Activated naive CD8-positive, alpha-beta T cell treated with anti-CD3 and anti-CD28 coated beads, Interleukin-2, amount 10 ng/mL, durations not matched to agents 7 days and 5 days (primary cell): ENCODE measurements at regions not wholly inside any gene's neighbourhood (a gene's known extent, or its start where the extent isn't known, plus 50 kb on each side); places are given as distances from the start of the nearest gene placed in this dataset.

Experiments
- ATAC-seq: fragments of 150-1000 bp; cut with Tn5 transposase; one replicate; pipeline ENCODE4 v1.10.0; 2021; ENCODE audit warnings: low read depth, moderate library complexity
- POLR2A ChIA-PET: fragments of 350-600 bp; sonication (Branson Sonifier 250); formaldehyde crosslinking; loops from one replicate; lab custom pipeline; 2021; ENCODE audit warnings: antibody characterized with exemption; lab: Charles Lee
- DNase-seq: peaks from one replicate; pipeline ENCODE4 v3.0.0; 2021
- H3K27ac Mint-ChIP-seq: one replicate; pipeline ENCODE4 v1.8.0; 2022; ENCODE audit warnings: mild to moderate bottlenecking, mixed read lengths
- H3K27me3 Mint-ChIP-seq: one replicate; pipeline ENCODE4 v1.8.0; 2022; ENCODE audit warnings: mild to moderate bottlenecking, moderate library complexity, mixed read lengths
- H3K36me3 Mint-ChIP-seq: one replicate; pipeline ENCODE4 v1.8.0; 2021; ENCODE audit warnings: mild to moderate bottlenecking, mixed read lengths
- H3K4me1 Mint-ChIP-seq: one replicate; pipeline ENCODE4 v1.8.0; 2021; ENCODE audit warnings: mixed read lengths
- H3K4me3 Mint-ChIP-seq: one replicate; pipeline ENCODE4 v1.8.0; 2022; ENCODE audit warnings: mild to moderate bottlenecking, moderate library complexity, mixed read lengths
- H3K9me3 Mint-ChIP-seq: one replicate; pipeline ENCODE4 v1.8.0; 2021; ENCODE audit warnings: mixed read lengths

DNA sequence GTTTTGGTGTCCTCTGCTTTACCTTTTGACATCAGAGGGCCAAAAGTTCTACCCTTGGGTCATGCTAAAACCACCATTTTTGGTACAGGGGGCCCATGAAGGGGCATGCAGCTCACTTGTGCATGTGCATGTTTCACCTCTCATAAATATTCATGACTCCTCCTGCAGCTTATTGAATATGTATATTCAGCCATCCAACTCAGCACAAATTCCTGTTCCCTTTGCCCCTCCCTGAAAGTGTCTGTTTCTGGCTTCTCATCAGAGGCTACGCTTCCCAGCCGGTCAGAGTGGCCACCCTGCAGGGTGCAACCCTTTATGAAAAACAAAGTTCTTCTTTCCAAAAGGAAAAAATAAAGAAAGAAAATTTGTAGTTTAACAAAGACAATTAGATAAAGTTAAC, 82.3 kb upstream of the UQCRFS1 start:
- Mint-ChIP-seq H3K36me3 (no peaks in the 10 kb centered on the region), H3K27ac (no peak overlapping the region), H3K9me3 (no peaks in the 10 kb centered on the region), H3K27me3 (peaks cover 5% of the 10 kb centered on the region), H3K4me1 (peaks cover 3% of the 10 kb centered on the region), H3K4me3 (no peak overlapping the region)
- ATAC-seq, result no peak
- POLR2A ChIA-PET, result no interaction called here
- DNase-seq, result no peak

DNA sequence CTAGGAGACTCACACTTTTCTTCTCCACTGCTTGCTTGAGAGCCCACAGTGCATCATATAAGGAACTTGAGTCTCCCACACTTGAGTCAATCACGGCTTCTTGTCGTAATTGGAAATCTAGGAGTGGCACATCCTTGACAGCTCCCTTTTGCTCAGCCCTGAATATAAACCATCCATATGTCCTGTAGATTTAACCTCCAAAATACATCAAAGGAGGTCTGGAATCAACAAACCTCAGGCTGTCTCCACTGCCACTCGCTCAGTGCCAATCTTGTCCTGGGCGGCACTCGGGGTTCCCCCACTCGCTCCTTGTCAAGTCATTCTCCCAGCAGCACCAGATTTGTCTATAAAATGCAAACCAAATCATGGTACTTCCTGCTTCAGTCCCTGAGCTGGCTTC, 84.4 kb upstream of the UQCRFS1 start:
- no peaks in the 10 kb centered on the region for H3K36me3 Mint-ChIP-seq
- no peaks in the 10 kb centered on the region for H3K9me3 Mint-ChIP-seq
- peaks cover 5% of the 10 kb centered on the region for H3K27me3 Mint-ChIP-seq
- no peak overlapping the region for H3K4me3 Mint-ChIP-seq
- DNase-seq (no peak), ATAC-seq (no peak)
- H3K4me1 Mint-ChIP-seq, result peaks cover 3% of the 10 kb centered on the region
- POLR2A ChIA-PET, result no interaction called here
- H3K27ac Mint-ChIP-seq, result no peak overlapping the region

DNA sequence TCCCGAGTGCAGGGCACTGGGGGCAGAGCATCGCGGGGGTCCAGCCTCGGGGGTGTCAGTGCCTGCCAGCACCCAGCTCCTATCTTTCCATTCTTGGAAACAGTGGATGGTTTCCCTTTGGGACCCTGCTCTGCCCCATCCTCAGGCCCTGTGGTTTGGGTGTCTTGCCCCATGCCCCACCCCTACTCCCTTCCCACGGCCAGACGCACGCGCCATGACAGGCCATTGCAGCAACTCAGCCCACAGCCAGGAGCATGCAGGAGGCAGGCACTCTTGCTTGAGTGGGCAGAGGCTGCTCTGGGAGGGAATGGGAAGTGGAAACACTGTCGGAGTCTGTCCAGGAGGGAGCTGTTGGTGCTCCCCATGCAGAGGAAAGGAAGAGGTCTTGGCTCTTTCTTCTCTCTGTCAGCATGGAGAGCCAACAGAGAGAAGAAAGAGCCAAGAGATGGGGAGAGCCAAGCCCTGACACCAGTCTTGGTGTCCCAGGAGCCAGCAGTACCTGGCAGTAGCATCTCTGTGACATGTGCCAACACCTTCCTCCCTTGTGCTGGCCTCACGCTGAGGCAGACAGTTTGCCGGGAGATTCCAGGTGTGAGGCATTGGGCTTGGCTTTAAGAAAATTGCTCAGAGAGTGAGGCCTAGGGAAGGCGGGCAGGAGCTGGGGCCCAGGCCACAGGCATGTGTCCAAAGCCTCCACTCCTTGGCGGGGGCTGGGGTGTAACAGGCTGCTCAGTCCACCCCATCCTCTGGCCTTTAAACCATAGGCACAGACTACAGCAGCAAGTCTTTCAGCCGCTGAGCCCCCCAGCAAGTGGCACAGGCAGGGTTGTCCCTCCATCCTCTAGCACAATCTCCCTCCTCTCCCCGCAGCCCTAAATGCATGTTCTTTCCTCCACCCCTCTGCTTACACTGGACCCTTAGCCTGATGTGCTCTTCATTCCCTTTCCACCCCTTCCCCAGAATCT, 86.7 kb upstream of the UQCRFS1 start:
- peaks cover 5% of the 10 kb centered on the region for H3K27me3 Mint-ChIP-seq

DNA sequence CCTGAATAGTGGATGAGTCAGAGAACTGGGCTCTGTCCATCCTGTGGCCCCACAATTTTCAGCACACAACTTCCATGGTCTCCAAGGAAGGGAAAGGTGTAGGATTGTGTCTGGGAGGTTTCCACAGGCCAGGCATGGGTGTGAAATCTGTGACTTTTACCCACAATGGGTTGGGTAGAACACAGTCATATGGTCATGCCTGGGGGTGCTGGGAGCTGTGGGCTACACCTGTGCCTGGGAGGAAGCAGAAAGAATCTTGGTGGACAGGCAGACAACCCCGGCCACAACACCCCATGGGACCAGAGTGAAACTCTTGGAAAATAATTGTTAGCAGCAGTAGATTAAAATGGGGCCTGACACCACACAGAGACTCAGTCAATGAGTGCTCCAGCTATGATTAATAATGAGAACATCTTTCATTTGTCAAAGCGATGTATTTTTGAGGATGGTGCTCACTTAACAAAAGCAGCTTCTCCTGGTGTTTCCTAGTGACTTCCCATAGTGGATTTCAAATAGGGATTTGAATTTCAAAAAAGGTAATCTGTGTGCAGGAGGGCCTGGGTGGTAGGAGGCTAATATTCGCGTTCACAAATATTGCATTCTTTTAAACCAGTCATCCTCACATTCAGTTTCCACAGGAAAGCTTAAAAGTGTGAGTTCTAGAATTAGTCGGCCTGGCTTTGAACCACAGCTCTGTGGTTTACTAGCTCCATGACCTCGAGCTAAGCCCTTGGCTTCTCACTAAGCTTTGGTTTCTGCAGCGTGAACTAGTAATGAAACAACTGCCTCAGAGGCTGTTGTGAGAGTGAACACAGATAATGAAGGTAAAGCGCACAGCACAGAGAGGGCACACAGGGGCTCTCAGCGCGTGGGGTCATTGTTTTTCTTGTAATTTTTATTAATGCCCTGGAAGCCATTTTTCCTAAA, 89.3 kb upstream of the UQCRFS1 start:
- ATAC-seq (no peak), DNase-seq (no peak)
- H3K36me3 Mint-ChIP-seq, result no peaks in the 10 kb centered on the region
- POLR2A ChIA-PET, result no interaction called here
- H3K9me3 Mint-ChIP-seq, result no peaks in the 10 kb centered on the region
- H3K27ac Mint-ChIP-seq, result no peak overlapping the region
- H3K4me1 Mint-ChIP-seq, result no peaks in the 10 kb centered on the region
- no peak overlapping the region for H3K4me3 Mint-ChIP-seq
- peaks cover 3% of the 10 kb centered on the region for H3K27me3 Mint-ChIP-seq

More for the DNA sequence above, 86.7 kb upstream of the UQCRFS1 start:
- ATAC-seq, result no peak
- Mint-ChIP-seq H3K4me3 (no peak overlapping the region), H3K4me1 (no peaks in the 10 kb centered on the region), H3K27ac (no peak overlapping the region), H3K9me3 (no peaks in the 10 kb centered on the region), H3K36me3 (no peaks in the 10 kb centered on the region)
- POLR2A ChIA-PET, result no interaction called here
- DNase-seq, result no peak

- DNase-seq (no peak), ATAC-seq (no peak)
- no peaks in the 10 kb centered on the region for H3K36me3 Mint-ChIP-seq
- peaks cover 3% of the 10 kb centered on the region for H3K27me3 Mint-ChIP-seq
- H3K4me1 Mint-ChIP-seq, result no peaks in the 10 kb centered on the region
- POLR2A ChIA-PET, result no interaction called here
- no peak overlapping the region for H3K4me3 Mint-ChIP-seq
- no peaks in the 10 kb centered on the region for H3K9me3 Mint-ChIP-seq
- no peak overlapping the region for H3K27ac Mint-ChIP-seq
Observed at GRCh38 chr19:29303069-29303718, 90.2 kb upstream of the UQCRFS1 start.

GRCh38 chr19:29303719-29304090, 90.8 kb upstream of the UQCRFS1 start:
- Mint-ChIP-seq H3K36me3 (no peaks in the 10 kb centered on the region), H3K4me1 (no peaks in the 10 kb centered on the region), H3K27ac (no peak overlapping the region), H3K9me3 (no peaks in the 10 kb centered on the region), H3K4me3 (no peak overlapping the region), H3K27me3 (peaks cover 6% of the 10 kb centered on the region)
- no peak for ATAC-seq
- POLR2A ChIA-PET, result no interaction called here
- DNase-seq, result no peak

DNA sequence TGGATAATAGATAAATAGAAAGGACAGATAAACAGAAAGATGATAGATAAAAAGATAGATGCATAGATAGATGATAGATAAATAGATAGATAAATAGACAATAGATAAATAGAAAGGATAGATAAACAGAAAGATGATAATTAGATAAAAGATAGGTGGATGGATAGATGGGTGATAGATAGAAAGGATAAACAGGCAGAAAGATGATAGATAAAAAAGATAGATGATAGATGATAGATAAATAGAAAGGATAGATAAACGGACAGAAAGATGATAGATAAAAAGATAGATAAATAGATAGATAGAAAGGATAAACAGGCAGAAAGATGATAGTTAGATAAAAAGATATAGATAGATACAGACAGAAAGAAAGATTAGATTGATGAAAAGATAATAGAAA, 92.3 kb upstream of the UQCRFS1 start:
- no peak for ATAC-seq
- H3K9me3 Mint-ChIP-seq, result no peaks in the 10 kb centered on the region
- POLR2A ChIA-PET, result no interaction called here
- H3K27me3 Mint-ChIP-seq, result peaks cover 6% of the 10 kb centered on the region
- no peak overlapping the region for H3K4me3 Mint-ChIP-seq
- no peaks in the 10 kb centered on the region for H3K4me1 Mint-ChIP-seq
- H3K36me3 Mint-ChIP-seq, result no peaks in the 10 kb centered on the region
- no peak for DNase-seq
- H3K27ac Mint-ChIP-seq, result no peak overlapping the region

GRCh38 chr19:29308977-29309590, 96.1 kb upstream of the UQCRFS1 start:
- no peaks in the 10 kb centered on the region for H3K9me3 Mint-ChIP-seq
- no peak overlapping the region for H3K27ac Mint-ChIP-seq
- ATAC-seq (no peak), DNase-seq (no peak)
- POLR2A ChIA-PET, result no interaction called here
- H3K4me3 Mint-ChIP-seq, result no peak overlapping the region
- H3K4me1 Mint-ChIP-seq, result no peaks in the 10 kb centered on the region
- H3K27me3 Mint-ChIP-seq, result peaks cover 13% of the 10 kb centered on the region
- H3K36me3 Mint-ChIP-seq, result no peaks in the 10 kb centered on the region

DNA sequence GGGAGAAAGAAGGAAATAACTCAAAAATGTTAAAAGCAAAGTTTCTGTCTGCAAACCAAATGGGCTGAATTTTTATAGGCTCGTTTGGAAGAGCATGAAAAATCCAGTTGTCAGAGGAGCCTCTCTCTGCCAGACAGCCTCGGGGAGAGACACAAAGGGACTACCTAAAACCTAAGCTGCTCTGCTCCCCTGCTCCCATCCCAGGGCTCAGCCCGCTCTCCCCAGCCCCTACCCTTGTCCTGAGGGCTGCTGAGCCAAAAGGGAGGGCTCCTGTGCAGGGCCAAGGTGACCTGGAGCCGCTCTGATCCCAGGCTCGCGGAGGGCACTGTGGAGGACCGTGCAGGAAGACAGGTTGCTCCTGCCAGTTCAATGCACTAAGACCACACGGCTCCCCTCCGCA, 96.7 kb upstream of the UQCRFS1 start:
- no peak overlapping the region for H3K4me3 Mint-ChIP-seq
- DNase-seq (no peak), ATAC-seq (no peak)
- no peak overlapping the region for H3K27ac Mint-ChIP-seq
- H3K27me3 Mint-ChIP-seq, result peaks cover 13% of the 10 kb centered on the region
- H3K9me3 Mint-ChIP-seq, result no peaks in the 10 kb centered on the region
- no peaks in the 10 kb centered on the region for H3K36me3 Mint-ChIP-seq
- POLR2A ChIA-PET, result no interaction called here
- H3K4me1 Mint-ChIP-seq, result no peaks in the 10 kb centered on the region

DNA sequence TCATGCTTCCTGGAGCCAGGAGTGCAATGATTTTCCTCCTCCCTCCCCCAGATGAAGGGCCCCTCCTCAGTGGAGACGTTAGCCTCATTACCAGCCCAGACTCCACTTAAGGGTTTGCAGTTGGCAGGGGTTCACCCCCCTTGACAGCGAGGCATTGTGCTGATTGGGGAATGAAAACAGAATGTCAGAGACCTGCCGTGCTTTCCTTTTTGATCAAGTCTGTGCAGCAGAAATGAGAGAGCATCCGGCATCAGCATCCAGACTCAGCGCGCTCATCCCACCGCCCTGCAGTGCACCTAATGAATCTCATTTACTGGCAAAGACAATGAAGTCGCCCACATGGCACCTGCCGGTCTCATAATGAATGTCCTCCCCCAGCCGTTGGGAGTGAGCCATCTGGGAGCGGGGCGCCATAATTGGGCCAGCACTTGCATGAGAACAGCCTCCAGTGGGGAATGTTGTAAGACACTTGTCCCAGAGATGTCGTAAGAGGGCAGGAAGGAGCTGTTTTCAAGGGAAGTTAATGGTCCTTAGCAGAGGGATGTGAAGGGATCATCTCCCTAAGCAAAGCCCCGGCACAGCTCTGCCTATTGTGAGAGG, 98.3 kb upstream of the UQCRFS1 start:
- H3K9me3 Mint-ChIP-seq, result no peaks in the 10 kb centered on the region
- ATAC-seq (no peak), DNase-seq (no peak)
- no peak overlapping the region for H3K27ac Mint-ChIP-seq
- H3K36me3 Mint-ChIP-seq, result no peaks in the 10 kb centered on the region
- no peaks in the 10 kb centered on the region for H3K4me1 Mint-ChIP-seq
- POLR2A ChIA-PET, result no interaction called here
- peaks cover 10% of the 10 kb centered on the region for H3K27me3 Mint-ChIP-seq
- H3K4me3 Mint-ChIP-seq, result no peak overlapping the region

DNA sequence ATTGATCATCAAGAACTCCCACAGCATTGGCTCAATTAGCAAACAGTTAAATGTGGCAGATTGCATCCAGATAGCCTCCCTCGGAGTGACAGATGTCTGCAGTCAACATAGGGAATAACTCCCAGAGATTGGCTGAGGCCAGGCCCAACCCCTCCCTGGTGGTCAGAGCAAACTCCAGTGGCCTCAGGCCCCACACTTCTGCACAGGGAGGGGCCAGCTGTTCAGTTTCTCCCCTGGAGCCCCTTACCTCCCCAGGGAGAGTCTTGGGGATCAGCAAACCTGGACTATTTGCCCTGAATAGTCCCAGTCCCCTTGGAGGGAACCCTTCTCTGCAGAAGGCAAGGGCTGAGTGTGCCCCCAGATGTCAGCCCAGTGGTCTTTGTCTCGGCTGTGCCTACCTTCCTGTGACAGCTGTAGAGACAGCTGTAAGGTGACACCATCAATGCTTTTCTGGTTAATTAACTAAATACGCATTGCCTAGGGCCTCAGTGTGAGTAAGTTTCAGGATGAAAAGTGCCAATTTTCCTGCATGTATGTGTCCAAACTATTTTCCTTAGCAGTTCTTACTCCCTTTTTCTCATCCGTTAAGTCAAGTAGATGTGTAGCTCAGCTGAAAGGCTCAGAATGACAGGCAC, 102.7 kb upstream of the UQCRFS1 start:
- Mint-ChIP-seq H3K9me3 (no peaks in the 10 kb centered on the region), H3K27ac (no peak overlapping the region), H3K4me3 (no peak overlapping the region), H3K36me3 (no peaks in the 10 kb centered on the region), H3K27me3 (peaks cover 7% of the 10 kb centered on the region), H3K4me1 (no peaks in the 10 kb centered on the region)
- DNase-seq (no peak), ATAC-seq (no peak)
- POLR2A ChIA-PET, result no interaction called here

DNA sequence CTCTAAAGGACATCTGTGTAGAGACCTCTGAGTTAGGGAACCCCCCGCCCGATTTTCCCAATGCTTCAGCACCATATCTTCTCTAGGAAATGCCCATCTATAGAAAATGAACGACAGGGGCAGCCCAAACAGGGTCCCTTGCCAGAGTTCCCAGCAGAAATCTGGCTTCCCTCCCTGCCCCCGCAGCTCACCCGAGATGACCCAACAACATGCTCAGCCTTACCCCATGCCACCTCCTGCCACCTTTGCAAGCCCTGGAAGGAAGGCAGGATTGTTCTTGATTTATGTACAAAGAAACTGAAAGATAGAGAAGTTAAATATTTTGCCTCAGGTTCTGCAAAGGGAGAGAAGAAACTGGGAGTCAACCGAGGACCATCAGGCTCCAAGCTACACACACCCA, 105.6 kb upstream of the UQCRFS1 start:
- Mint-ChIP-seq H3K4me1 (no peaks in the 10 kb centered on the region), H3K9me3 (no peaks in the 10 kb centered on the region), H3K27me3 (peaks cover 6% of the 10 kb centered on the region), H3K36me3 (no peaks in the 10 kb centered on the region), H3K4me3 (no peak overlapping the region), H3K27ac (no peak overlapping the region)
- ATAC-seq (no peak), DNase-seq (no peak)
- POLR2A ChIA-PET, result no interaction called here
